Chondrocyte (in vitro differentiated cells): ENCODE measurements at regions not wholly inside any gene's neighbourhood (a gene's known extent, or its start where the extent isn't known, plus 50 kb on each side); places are given as distances from the start of the nearest gene placed in this dataset.

Source experiments
- DNase-seq: peaks from one replicate; pipeline ENCODE4 v3.0.0; 2021; ENCODE audit warnings: mixed read lengths, low spot score
- H3K27ac Mint-ChIP-seq: one replicate; pipeline ENCODE4 v1.8.0; 2021; ENCODE audit warnings: mild to moderate bottlenecking, moderate library complexity, mixed read lengths; ENCODE audit not compliant: unreplicated experiment
- H3K27me3 Mint-ChIP-seq: 2 replicates; pipeline ENCODE4 v1.8.0; 2021; ENCODE audit warnings: low read depth, mixed read lengths
- H3K36me3 Mint-ChIP-seq: 2 replicates; pipeline ENCODE4 v1.8.0; 2021; ENCODE audit warnings: low read depth, mixed read lengths
- H3K4me1 Mint-ChIP-seq: 2 replicates; pipeline ENCODE4 v1.8.0; 2021; ENCODE audit warnings: low read depth, mild to moderate bottlenecking, mixed read lengths
- H3K4me3 Mint-ChIP-seq: one replicate; pipeline ENCODE4 v1.8.0; 2021; ENCODE audit warnings: mild to moderate bottlenecking, moderate library complexity, mixed read lengths; ENCODE audit not compliant: unreplicated experiment
- H3K9me3 Mint-ChIP-seq: 2 replicates; pipeline ENCODE4 v1.8.0; 2021; ENCODE audit warnings: low read depth, mixed read lengths
- TF ChIP-seq, protein P1 (sequence below): fragments of 200-600 bp; sonication (generic); IDR thresholded peaks from 2 replicates; pipeline ENCODE4 v1.5.0; 2021; ENCODE audit warnings: antibody characterized with exemption, mild to moderate bottlenecking, moderate library complexity

DNA sequence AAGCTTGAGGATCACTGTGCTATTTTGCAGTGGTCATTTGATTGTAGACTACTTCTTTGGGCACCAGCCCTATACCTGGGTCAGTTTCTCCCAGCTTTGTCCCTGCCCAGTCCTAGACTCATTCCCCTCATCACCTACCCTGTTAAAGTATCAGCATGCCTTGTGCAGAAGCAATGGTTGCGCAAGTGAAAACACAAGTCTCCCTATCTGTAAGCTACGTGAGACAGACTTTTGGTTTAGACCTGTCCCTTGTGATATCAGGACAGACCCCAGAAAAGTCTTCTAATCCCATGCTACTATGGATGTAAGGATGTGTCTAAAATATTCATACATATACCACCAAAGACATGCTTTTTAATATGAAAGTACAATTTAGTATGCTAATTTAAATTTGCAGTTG is 88.8 kb upstream of the ATP2B1 start:
- Mint-ChIP-seq H3K4me1 (no peaks in the 10 kb centered on the region), H3K9me3 (peaks cover 2% of the 10 kb centered on the region), H3K27ac (no peak overlapping the region), H3K4me3 (no peak overlapping the region), H3K27me3 (no peaks in the 10 kb centered on the region), H3K36me3 (no peaks in the 10 kb centered on the region)
- DNase-seq: no peak
- TF ChIP-seq, protein P1, sequence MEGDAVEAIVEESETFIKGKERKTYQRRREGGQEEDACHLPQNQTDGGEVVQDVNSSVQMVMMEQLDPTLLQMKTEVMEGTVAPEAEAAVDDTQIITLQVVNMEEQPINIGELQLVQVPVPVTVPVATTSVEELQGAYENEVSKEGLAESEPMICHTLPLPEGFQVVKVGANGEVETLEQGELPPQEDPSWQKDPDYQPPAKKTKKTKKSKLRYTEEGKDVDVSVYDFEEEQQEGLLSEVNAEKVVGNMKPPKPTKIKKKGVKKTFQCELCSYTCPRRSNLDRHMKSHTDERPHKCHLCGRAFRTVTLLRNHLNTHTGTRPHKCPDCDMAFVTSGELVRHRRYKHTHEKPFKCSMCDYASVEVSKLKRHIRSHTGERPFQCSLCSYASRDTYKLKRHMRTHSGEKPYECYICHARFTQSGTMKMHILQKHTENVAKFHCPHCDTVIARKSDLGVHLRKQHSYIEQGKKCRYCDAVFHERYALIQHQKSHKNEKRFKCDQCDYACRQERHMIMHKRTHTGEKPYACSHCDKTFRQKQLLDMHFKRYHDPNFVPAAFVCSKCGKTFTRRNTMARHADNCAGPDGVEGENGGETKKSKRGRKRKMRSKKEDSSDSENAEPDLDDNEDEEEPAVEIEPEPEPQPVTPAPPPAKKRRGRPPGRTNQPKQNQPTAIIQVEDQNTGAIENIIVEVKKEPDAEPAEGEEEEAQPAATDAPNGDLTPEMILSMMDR: no peak

DNA sequence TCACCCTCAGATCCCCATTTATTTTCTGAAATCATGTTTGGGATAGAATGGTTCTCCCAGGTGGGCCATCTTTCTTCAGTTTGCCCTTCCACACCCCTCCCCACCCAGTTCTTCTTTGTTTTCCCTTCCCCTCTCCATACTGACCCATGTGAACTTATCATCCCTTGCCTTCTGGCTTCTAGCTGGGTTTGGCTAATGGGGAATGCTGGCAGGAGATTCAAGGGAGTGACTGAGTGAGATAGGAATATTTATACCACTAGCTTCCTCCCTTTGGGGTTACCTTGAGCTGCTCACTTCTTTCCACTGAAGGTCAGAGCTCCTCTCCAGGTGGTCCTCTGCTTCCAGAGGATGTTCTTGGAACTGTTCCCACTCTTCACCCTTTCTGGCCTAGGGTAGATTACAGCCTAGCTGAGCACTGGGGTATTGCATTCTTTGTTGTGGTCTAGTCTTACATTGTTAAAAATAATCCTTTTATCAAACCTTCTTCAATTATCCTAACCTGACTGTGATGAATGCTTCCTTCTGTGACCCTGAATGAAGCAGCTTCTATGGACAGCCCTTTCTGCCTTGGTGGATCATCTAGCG is 88.3 kb upstream of the ATP2B1 start:
- Mint-ChIP-seq H3K27me3 (no peaks in the 10 kb centered on the region), H3K4me3 (no peak overlapping the region), H3K9me3 (peaks cover 2% of the 10 kb centered on the region), H3K36me3 (no peaks in the 10 kb centered on the region), H3K27ac (no peak overlapping the region), H3K4me1 (no peaks in the 10 kb centered on the region)
- TF ChIP-seq, protein P1: no peak
- no peak for DNase-seq

DNA sequence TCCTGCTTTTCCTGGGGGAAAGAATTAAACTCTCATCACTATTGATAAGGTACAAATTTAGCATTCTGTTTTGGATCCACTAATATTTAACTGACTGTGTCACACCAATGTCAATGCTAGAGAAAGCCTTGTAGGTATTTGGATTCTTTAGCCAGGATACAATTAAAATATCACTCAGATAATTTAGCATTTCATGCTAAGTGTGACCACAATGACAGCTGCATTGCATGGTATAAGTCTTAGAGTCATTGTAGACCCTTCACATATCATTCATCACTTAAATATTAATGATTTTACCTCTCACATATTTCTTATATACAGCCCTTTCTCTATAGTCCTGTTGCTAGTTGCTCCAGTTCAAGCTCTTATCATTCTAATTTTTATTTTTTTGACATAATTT is 85.3 kb upstream of the ATP2B1 start:
- Mint-ChIP-seq H3K27me3 (no peaks in the 10 kb centered on the region), H3K9me3 (peaks cover 2% of the 10 kb centered on the region), H3K4me3 (no peak overlapping the region), H3K27ac (no peak overlapping the region), H3K36me3 (no peaks in the 10 kb centered on the region), H3K4me1 (peaks cover 4% of the 10 kb centered on the region)
- TF ChIP-seq, protein P1: no peak
- no peak for DNase-seq

DNA sequence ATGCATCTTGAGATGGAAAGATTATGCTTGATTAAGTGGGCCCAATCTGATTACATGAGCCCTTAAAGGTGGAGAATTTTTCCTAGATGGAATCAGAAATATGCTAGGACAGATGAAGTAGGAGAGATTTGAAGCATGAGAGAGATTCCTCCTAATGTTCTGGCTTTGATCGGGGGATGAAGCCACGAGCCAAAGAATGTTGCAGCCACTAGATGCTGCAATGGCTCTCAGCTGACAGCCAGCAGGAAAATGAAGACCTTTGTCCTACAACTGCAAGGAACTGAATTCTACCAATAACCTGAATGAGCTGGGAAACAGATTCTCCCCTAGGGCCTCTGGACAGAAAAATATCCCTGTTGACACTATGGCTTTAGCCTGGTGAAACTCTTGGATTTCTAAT is 82.6 kb upstream of the ATP2B1 start:
- H3K27ac Mint-ChIP-seq: no peak overlapping the region

DNA sequence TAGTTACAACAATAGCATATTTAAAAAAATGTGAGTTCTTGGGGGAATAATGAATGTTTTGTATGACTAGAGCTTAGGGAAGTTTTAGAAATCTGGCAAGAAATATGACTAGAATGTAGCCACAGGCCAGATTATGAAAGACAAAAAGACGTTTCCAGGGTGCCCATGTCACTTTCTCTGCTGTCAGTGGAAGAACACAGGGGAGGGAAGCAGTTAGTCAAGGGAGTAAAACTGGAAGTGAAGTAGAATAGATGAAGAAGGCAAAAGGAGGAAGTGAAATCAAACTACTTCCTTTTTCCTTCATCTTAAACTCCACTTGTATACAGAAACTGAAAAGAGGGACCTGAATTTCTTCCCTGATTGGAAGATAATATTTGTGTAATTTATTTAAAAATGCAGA is 81.2 kb upstream of the ATP2B1 start:
- TF ChIP-seq, protein P1: no peak
- DNase-seq: no peak
- Mint-ChIP-seq H3K36me3 (no peaks in the 10 kb centered on the region), H3K4me1 (peaks cover 4% of the 10 kb centered on the region), H3K9me3 (peaks cover 8% of the 10 kb centered on the region), H3K4me3 (no peak overlapping the region), H3K27me3 (no peaks in the 10 kb centered on the region), H3K27ac (no peak overlapping the region)

More for the DNA sequence above, 82.6 kb upstream of the ATP2B1 start:
- Mint-ChIP-seq H3K4me3 (no peak overlapping the region), H3K9me3 (peaks cover 2% of the 10 kb centered on the region), H3K27me3 (no peaks in the 10 kb centered on the region), H3K36me3 (no peaks in the 10 kb centered on the region), H3K4me1 (peaks cover 4% of the 10 kb centered on the region)
- TF ChIP-seq, protein P1: no peak
- no peak for DNase-seq
